ENCODE measurements at regions not wholly inside any gene's neighbourhood (a gene's known extent, or its start where the extent isn't known, plus 50 kb on each side); places are given as distances from the start of the nearest gene placed in this dataset.
"Not testable (repeated sequence)": the region's sequence is repeated elsewhere in the genome, so short reads cannot be mapped to it uniquely, and the experiment has no call there.

- no peak for DNase-seq (ENCODE audit: low spot score)
Measured at GRCh38 chr6:25181923-25182322, 97.3 kb upstream of the CARMIL1 start.

- no peak for DNase-seq (ENCODE audit: low spot score)
Measured at GRCh38 chr6:25186919-25187318, 92.3 kb upstream of the CARMIL1 start.

GRCh38 chr6:25188232-25188631 lies 90.9 kb upstream of the CARMIL1 start:
- no peak for DNase-seq (ENCODE audit: low spot score)

GRCh38 chr6:25192590-25193459 lies 86.3 kb upstream of the CARMIL1 start:
- no peak for DNase-seq (ENCODE audit: low spot score)

- DNase-seq (ENCODE audit: low spot score) = no peak
Measured at GRCh38 chr6:25193460-25194171, 85.6 kb upstream of the CARMIL1 start.

GRCh38 chr6:25194172-25194678 lies 84.9 kb upstream of the CARMIL1 start:
- no peak for DNase-seq (ENCODE audit: low spot score)

- DNase-seq (ENCODE audit: low spot score) = no peak
Measured at GRCh38 chr6:25196464-25196863, 82.7 kb upstream of the CARMIL1 start.

GRCh38 chr6:25197111-25197510 lies 82.1 kb upstream of the CARMIL1 start:
- no peak for DNase-seq (ENCODE audit: low spot score)

GRCh38 chr6:25199544-25199943 lies 79.6 kb upstream of the CARMIL1 start:
- no peak for DNase-seq (ENCODE audit: low spot score)

GRCh38 chr6:25202504-25202903 lies 76.7 kb upstream of the CARMIL1 start:
- DNase-seq (ENCODE audit: low spot score) = no peak

- no peak for DNase-seq (ENCODE audit: low spot score)
Measured at GRCh38 chr6:25205629-25206028, 73.5 kb upstream of the CARMIL1 start.

GRCh38 chr6:25207453-25208155 lies 71.6 kb upstream of the CARMIL1 start:
- DNase-seq (ENCODE audit: low spot score) = not testable (repeated sequence)

GRCh38 chr6:25215881-25216280 lies 63.3 kb upstream of the CARMIL1 start:
- no peak for DNase-seq (ENCODE audit: low spot score)

GRCh38 chr6:25217302-25217701 lies 61.9 kb upstream of the CARMIL1 start:
- no peak for DNase-seq (ENCODE audit: low spot score)

GRCh38 chr6:25217829-25218228 lies 61.3 kb upstream of the CARMIL1 start:
- DNase-seq (ENCODE audit: low spot score) = peak; percentile 7

- no peak for DNase-seq (ENCODE audit: low spot score)
Measured at GRCh38 chr6:25218346-25218745, 60.8 kb upstream of the CARMIL1 start.

GRCh38 chr6:25219216-25219916 lies 59.8 kb upstream of the CARMIL1 start:
- no peak for DNase-seq (ENCODE audit: low spot score)

- no peak for DNase-seq (ENCODE audit: low spot score)
Measured at GRCh38 chr6:25219917-25220278, 59.3 kb upstream of the CARMIL1 start.

- DNase-seq (ENCODE audit: low spot score) = no peak
Measured at GRCh38 chr6:25220857-25221256, 58.3 kb upstream of the CARMIL1 start.

- DNase-seq (ENCODE audit: low spot score) = no peak
Measured at GRCh38 chr6:25222006-25222678, 57.0 kb upstream of the CARMIL1 start.

- DNase-seq (ENCODE audit: low spot score) = peak; percentile 80
Measured at GRCh38 chr6:25223490-25223991, 55.6 kb upstream of the CARMIL1 start.
